ENCODE measurements at regions not wholly inside any gene's neighbourhood (a gene's known extent, or its start where the extent isn't known, plus 50 kb on each side); places are given as distances from the start of the nearest gene placed in this dataset.

DNA sequence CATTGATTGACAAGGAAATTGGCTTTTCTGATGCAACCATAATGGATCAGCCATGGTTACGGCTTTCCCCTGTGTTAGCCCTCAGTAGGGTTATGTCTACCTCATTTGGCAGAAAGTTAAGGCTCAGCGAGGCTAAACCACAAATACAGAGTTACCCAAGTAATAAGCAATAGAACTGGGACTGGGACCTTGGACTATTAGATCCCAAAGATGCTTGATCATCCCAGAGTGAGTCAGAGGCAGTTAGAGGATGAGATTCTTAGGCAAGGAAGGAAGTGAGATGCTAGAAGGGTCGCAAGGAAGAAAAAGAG lies 401.4 kb downstream of the TNS3 start:
- TF ChIP-seq, protein P1, sequence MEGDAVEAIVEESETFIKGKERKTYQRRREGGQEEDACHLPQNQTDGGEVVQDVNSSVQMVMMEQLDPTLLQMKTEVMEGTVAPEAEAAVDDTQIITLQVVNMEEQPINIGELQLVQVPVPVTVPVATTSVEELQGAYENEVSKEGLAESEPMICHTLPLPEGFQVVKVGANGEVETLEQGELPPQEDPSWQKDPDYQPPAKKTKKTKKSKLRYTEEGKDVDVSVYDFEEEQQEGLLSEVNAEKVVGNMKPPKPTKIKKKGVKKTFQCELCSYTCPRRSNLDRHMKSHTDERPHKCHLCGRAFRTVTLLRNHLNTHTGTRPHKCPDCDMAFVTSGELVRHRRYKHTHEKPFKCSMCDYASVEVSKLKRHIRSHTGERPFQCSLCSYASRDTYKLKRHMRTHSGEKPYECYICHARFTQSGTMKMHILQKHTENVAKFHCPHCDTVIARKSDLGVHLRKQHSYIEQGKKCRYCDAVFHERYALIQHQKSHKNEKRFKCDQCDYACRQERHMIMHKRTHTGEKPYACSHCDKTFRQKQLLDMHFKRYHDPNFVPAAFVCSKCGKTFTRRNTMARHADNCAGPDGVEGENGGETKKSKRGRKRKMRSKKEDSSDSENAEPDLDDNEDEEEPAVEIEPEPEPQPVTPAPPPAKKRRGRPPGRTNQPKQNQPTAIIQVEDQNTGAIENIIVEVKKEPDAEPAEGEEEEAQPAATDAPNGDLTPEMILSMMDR (IDR thresholded peaks at IDR 0.05), result no peak
- no peak for TF ChIP-seq POLR2A (IDR thresholded peaks at IDR 0.05)
